Endothelial cell of umbilical vein (primary cell): ENCODE measurements at regions not wholly inside any gene's neighbourhood (a gene's known extent, or its start where the extent isn't known, plus 50 kb on each side); places are given as distances from the start of the nearest gene placed in this dataset.

Source experiments
- BruUV-seq: library from RNA; stranded (reverse); fragments of 400-500 nt; replicated peaks from 2 replicates; lab custom pipeline; 2021; lab: Mats Ljungman, UMichigan
- CTCF ChIA-PET: fragments of 300-600, 350-600 bp; sonication (Branson Sonifier 250); formaldehyde crosslinking; loops from one replicate; lab custom pipeline; 2021; ENCODE audit warnings: antibody characterized with exemption, inconsistent platforms; lab: Charles Lee
- POLR2A ChIA-PET: fragments of 300-600, 350-600 bp; sonication (Branson Sonifier 250); formaldehyde crosslinking; loops from one replicate; lab custom pipeline; 2021; ENCODE audit warnings: antibody characterized with exemption, inconsistent platforms; lab: Charles Lee
- DNase-seq: peaks from one replicate; pipeline ENCODE4 v3.0.0-alpha.2; 2011; ENCODE audit warnings: low read depth, low spot score
- FAIRE-seq: peaks from 2 replicates; lab custom pipeline; 2011; peaks lifted over from hg19 to GRCh38; lab: Jason Lieb, UNC
- H2AFZ ChIP-seq: 2 replicates; pipeline ENCODE4 v1.6.0; 2012; ENCODE audit warnings: low read depth, low read length, control low read depth, inconsistent platforms
- H3K27ac ChIP-seq: 2 replicates; pipeline ENCODE4 v1.5.1; 2011; ENCODE audit warnings: low read depth, mild to moderate bottlenecking, control low read depth, low read length, moderate library complexity; ENCODE audit not compliant: insufficient read depth
- H3K27me3 ChIP-seq, 2 experiments: 2 replicates each; pipeline versions ENCODE4 v1.6.0 to v1.6.1; 2011; ENCODE audit warnings: low read length in 2 of 2, mixed read lengths in 1 of 2; ENCODE audit not compliant: control insufficient read depth in 2 of 2, insufficient read depth in 2 of 2
- H3K36me3 ChIP-seq, 2 experiments: 2 replicates in 1 of 2; 3 replicates in 1 of 2; pipeline ENCODE4 v1.5.1; 2011; ENCODE audit warnings: low read length in 2 of 2, mild to moderate bottlenecking in 1 of 2, moderate library complexity in 1 of 2; ENCODE audit not compliant: control insufficient read depth in 2 of 2, insufficient read depth in 2 of 2; ENCODE audit errors: extremely low read depth in 1 of 2
- H3K4me1 ChIP-seq: 3 replicates; pipeline ENCODE4 v1.5.1; 2011; ENCODE audit warnings: mild to moderate bottlenecking, low read length; ENCODE audit not compliant: control insufficient read depth, insufficient read depth; ENCODE audit errors: extremely low read depth
- H3K4me2 ChIP-seq: 2 replicates; pipeline ENCODE4 v1.6.1; 2011; ENCODE audit warnings: low read length, control low read depth, mixed read lengths; ENCODE audit not compliant: insufficient read depth
- H3K4me3 ChIP-seq, 3 experiments: fragments of 200-600 bp in 1 of 3; sonication (generic), shearing (Covaris generic) in 1 of 3; replicated peaks in 1 of 3; 2 replicates each; pipeline ENCODE4 v1.5.1; 2011 to 2016; ENCODE audit warnings: control low read depth in 3 of 3, low read length in 3 of 3, mild to moderate bottlenecking in 2 of 3, inconsistent platforms in 1 of 3, low read depth in 1 of 3, moderate library complexity in 1 of 3; ENCODE audit not compliant: insufficient read depth in 1 of 3
- H3K79me2 ChIP-seq: 2 replicates; pipeline ENCODE4 v1.6.0; 2012; ENCODE audit warnings: low read length, inconsistent platforms; ENCODE audit not compliant: control insufficient read depth, insufficient read depth
- H3K9ac ChIP-seq: replicated peaks from 2 replicates; pipeline ENCODE3; 2011; ENCODE audit warnings: low read length, control low read depth; ENCODE audit not compliant: insufficient read depth; ENCODE audit errors: extremely low read depth
- H3K9me1 ChIP-seq: replicated peaks from 3 replicates; pipeline ENCODE4 v1.6.0; 2011; ENCODE audit warnings: mild to moderate bottlenecking, low read length; ENCODE audit not compliant: control insufficient read depth, insufficient read depth; ENCODE audit errors: extremely low read depth
- H3K9me3 ChIP-seq: replicated peaks from 2 replicates; pipeline ENCODE4 v1.5.1; 2012; ENCODE audit warnings: low read length, inconsistent platforms; ENCODE audit not compliant: control insufficient read depth, insufficient read depth
- H4K20me1 ChIP-seq: replicated peaks from 2 replicates; pipeline ENCODE3; 2011; ENCODE audit warnings: mild to moderate bottlenecking, low read length; ENCODE audit not compliant: control insufficient read depth, insufficient read depth; ENCODE audit errors: extremely low read depth
- FOS ChIP-seq: IDR thresholded peaks from 2 replicates; pipeline ENCODE4 v1.6.1; 2011; ENCODE audit warnings: mild to moderate bottlenecking, low read length, moderate library complexity, borderline replicate concordance; ENCODE audit not compliant: insufficient read depth
- MAX ChIP-seq: IDR thresholded peaks from 2 replicates; pipeline ENCODE4 v1.6.1; 2011; ENCODE audit not compliant: insufficient read depth, insufficient read length
- POLR2A ChIP-seq: IDR thresholded peaks from 2 replicates; pipeline ENCODE4 v1.6.1; 2012; ENCODE audit warnings: low read depth, mild to moderate bottlenecking, control low read depth, low read length
- POLR2AphosphoS5 ChIP-seq: IDR thresholded peaks from 2 replicates; pipeline ENCODE4 v1.6.1; 2012; ENCODE audit warnings: low read depth, mild to moderate bottlenecking, control low read depth, low read length, moderate library complexity; ENCODE audit not compliant: insufficient read depth
- dilution Hi-C: fragments of 300-500 bp; cut with MboI; formaldehyde crosslinking; loops from one replicate; pipeline ENCODE4 v1.15.0; 2019; ENCODE audit warnings: low sequenced_read_pairs; ENCODE audit not compliant: extremely low pct_ligation_motif_present
- intact Hi-C: fragments of 100-400 bp; cut with micrococcal nuclease; formaldehyde crosslinking; loops from one replicate; pipeline ENCODE4 v1.10.0; 2022

GRCh38 chr12:124389138-124389724 is 94.3 kb downstream of the RFLNA start:
- Histone ChIP-seq H3K27ac (peak overlapping the region; percentile 92), H3K4me3 (peak overlapping the region; percentile 39 to 55 (median 42)), H2AFZ (no peak overlapping the region), H3K9ac (peak overlapping the region; percentile 89), H3K4me1 (peaks cover 82% of the 10 kb centered on the region), H3K79me2 (peaks cover 51% of the 10 kb centered on the region), H3K9me3 (no peaks in the 10 kb centered on the region), H4K20me1 (no peaks in the 10 kb centered on the region), H3K36me3 (peaks cover 4 to 7% of the 10 kb centered on the region in 2 experiments), H3K9me1 (no peaks in the 10 kb centered on the region), H3K27me3 (no peaks in the 10 kb centered on the region), H3K4me2 (peak overlapping the region; percentile 73)
- intact Hi-C loops, result loop anchor here (2.0 to 5.0 kb wide), 3 partner anchors 52 to 358 kb away; partner anchors contain the start of gene NCOR2
- dilution Hi-C loops, result no loop called here
- no TSS peak for BruUV-seq
- POLR2A ChIA-PET, result interaction anchor here (2.0 kb wide), 1 partner anchor 9 kb away, joined by 11 read pairs; no protein-coding TSS in a partner anchor
- no peak for DNase-seq
- FAIRE-seq, result peak; percentile 85
- CTCF ChIA-PET, result interaction anchor here (0.7 to 8.3 kb wide), 18 partner anchors 9 to 382 kb away, joined by 3 to 60 read pairs (median 4); no protein-coding TSS in a partner anchor
- TF ChIP-seq POLR2AphosphoS5 (peak; percentile 74), FOS (no peak)

GRCh38 chr12:124388679-124389137 is 93.8 kb downstream of the RFLNA start:
- H3K4me3 ChIP-seq, result peak overlapping the region; percentile 42 to 83 (median 81)
- DNase-seq, result peak; percentile 87
- intact Hi-C loops, result loop anchor here (1.0 to 5.0 kb wide), 4 partner anchors 8 to 359 kb away; partner anchors contain the start of gene NCOR2
- dilution Hi-C loops, result no loop called here
- peak overlapping the region; percentile 90 for H3K9ac ChIP-seq
- H4K20me1 ChIP-seq, result no peaks in the 10 kb centered on the region
- ChIA-PET POLR2A (interaction anchor here (0.6 to 2.0 kb wide), 3 partner anchors 8 to 130 kb away, joined by 3 to 11 read pairs (median 8); no protein-coding TSS in a partner anchor), CTCF (interaction anchor here (1.1 to 8.3 kb wide), 17 partner anchors 8 to 352 kb away, joined by 3 to 60 read pairs (median 4); no protein-coding TSS in a partner anchor)
- no peak for TF ChIP-seq MAX
- peak; percentile 66 for TF ChIP-seq POLR2A
- peak; percentile 75 for TF ChIP-seq POLR2AphosphoS5
- peaks cover 82% of the 10 kb centered on the region for H3K4me1 ChIP-seq
- peak overlapping the region; percentile 86 for H3K4me2 ChIP-seq
- BruUV-seq, result no TSS peak
- no peak for FAIRE-seq
- no peaks in the 10 kb centered on the region for H3K9me1 ChIP-seq
- H3K36me3 ChIP-seq, result peaks cover 4 to 9% of the 10 kb centered on the region in 2 experiments
- no peak overlapping the region for H2AFZ ChIP-seq
- H3K27me3 ChIP-seq, result no peaks in the 10 kb centered on the region
- H3K9me3 ChIP-seq, result no peaks in the 10 kb centered on the region
- peaks cover 55% of the 10 kb centered on the region for H3K79me2 ChIP-seq
- H3K27ac ChIP-seq, result peak overlapping the region; percentile 92
